HG03439 (cell line): ENCODE measurements at regions not wholly inside any gene's neighbourhood (a gene's known extent, or its start where the extent isn't known, plus 50 kb on each side); places are given as distances from the start of the nearest gene placed in this dataset.
A peak's percentile ranks its signal among the peaks of the same experiment; 100 is the strongest.
"Not testable (repeated sequence)": the region's sequence is repeated elsewhere in the genome, so short reads cannot be mapped to it uniquely, and the experiment has no call there.

Source experiments
- ATAC-seq: cut with Tn5 transposase; IDR thresholded peaks from one replicate; pipeline ENCODE4 v1.9.1; 2021; ENCODE audit warnings: mild to moderate bottlenecking, moderate library complexity; ENCODE audit not compliant: unreplicated experiment

DNA sequence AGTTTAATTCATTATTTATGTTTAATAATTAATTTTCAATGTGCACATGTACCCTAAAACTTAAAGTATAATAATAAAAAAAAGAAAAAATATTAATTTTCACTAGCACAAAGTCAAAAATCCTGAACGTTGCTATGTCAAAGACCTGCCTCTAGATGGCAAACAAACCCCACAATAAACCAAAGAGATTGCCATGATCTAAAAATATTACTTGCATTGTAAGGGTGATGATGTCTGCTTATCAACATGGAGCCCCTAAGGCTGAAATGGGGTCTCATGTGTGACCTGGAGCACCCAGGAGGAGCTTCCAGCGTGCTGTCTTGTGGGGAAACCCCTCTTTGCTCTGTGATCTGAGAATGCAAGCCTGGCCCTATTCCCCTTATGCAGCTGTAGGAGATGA, 1259.3 kb downstream of the RPIA start:
- ATAC-seq: not testable (repeated sequence)

GRCh38 chr2:89957236-89957635, 1265.8 kb downstream of the RPIA start:
- ATAC-seq: not testable (repeated sequence)

GRCh38 chr2:89959729-89960378, 1268.4 kb downstream of the RPIA start:
- ATAC-seq: not testable (repeated sequence)

DNA sequence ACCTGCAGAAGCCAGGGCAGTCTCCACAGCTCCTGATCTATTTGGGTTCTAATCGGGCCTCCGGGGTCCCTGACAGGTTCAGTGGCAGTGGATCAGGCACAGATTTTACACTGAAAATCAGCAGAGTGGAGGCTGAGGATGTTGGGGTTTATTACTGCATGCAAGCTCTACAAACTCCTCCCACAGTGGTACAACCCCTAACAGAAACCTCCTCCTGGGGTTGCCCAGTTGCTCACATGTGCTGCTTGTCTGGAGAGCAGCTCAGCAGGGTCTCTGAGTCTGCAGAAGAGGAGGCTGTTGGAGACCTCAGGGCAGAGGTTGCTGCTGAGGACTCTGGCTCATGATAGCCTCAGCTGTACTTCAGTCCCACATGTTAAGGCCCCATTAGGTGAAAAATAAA, 1269.1 kb downstream of the RPIA start:
- not testable (repeated sequence) for ATAC-seq

- ATAC-seq: peak; percentile 63
Measured at GRCh38 chr2:89968567-89968966, 1277.1 kb downstream of the RPIA start.

GRCh38 chr2:89969190-89969589, 1277.7 kb downstream of the RPIA start:
- not testable (repeated sequence) for ATAC-seq

- not testable (repeated sequence) for ATAC-seq
Measured at GRCh38 chr2:89973849-89974248, 1282.4 kb downstream of the RPIA start.

- not testable (repeated sequence) for ATAC-seq
Measured at GRCh38 chr2:89979826-89980537, 1288.5 kb downstream of the RPIA start.

DNA sequence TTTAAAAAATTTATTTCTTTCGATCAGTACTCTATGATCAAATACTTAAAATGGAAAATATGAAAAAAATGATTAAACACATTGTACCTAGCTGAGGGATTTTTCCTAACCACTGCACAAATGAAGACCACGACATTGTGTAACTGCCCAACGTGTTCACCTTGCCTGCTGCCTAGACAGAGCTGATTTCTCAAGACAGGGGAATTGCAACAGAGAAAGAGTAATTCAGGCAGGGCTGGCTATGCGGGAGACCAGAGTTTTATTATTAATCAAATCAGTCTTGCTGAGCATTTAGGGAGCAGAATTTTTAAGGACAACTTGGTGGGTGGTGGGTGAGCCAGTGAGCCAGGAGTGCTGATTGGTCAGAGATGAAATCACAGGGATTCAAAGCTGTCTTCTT, 1290.8 kb downstream of the RPIA start:
- not testable (repeated sequence) for ATAC-seq

- not testable (repeated sequence) for ATAC-seq
Measured at GRCh38 chr2:89985650-89986049, 1294.2 kb downstream of the RPIA start.

DNA sequence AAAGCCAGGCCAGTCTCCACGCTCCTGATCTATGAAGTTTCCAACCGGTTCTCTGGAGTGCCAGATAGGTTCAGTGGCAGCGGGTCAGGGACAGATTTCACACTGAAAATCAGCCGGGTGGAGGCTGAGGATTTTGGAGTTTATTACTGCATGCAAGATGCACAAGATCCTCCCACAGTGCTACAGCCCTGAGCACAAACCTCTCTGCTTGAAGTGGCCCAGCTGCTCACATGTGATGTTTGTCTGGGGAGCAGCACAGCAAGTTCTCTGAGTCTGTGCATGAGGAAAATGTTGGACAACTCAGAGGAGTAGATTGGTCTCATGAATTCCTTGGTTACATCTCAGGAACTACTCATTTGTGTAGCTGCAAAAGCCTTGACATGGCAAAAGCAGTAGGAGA, 1295.1 kb downstream of the RPIA start:
- not testable (repeated sequence) for ATAC-seq

GRCh38 chr2:89996779-89997178, 1305.3 kb downstream of the RPIA start:
- not testable (repeated sequence) for ATAC-seq

- not testable (repeated sequence) for ATAC-seq
Measured at GRCh38 chr2:90004553-90004952, 1313.1 kb downstream of the RPIA start.

- not testable (repeated sequence) for ATAC-seq
Measured at GRCh38 chr2:90010442-90011100, 1319.1 kb downstream of the RPIA start.

DNA sequence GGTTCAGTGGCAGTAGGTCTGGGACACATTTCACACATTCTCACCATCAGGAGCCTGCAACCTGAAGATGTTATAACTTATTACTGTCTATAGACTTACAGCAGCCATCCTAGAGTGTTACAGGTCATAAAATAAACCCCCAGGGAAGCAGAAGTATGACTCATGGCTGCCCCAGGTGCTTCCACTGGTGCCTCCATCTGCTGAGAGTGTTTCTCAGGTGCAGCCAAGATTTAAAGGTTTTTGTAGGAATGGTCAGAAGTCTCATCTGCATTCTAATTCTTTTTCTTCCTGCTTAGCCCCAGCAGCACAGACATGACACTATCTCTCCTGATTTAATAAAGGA, 1319.6 kb downstream of the RPIA start:
- not testable (repeated sequence) for ATAC-seq

DNA sequence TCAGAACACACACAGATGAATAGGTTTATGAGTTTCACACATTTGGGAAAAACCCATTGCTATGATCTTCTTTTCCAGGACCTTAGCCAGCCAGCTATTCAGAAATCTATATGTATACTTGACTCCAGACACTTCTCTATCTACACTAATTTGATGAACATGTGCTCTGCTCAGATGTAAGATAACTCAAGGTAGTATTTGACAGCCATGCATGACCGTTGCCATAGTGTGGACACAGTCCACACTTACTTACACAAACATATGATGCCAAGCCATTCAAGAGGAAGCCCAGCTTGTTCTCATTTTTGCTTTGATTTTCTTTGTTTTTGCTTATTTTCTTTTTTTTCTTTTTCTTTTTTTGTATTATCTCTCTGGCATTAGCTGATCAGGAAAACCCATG, 1328.4 kb downstream of the RPIA start:
- ATAC-seq: not testable (repeated sequence)

- not testable (repeated sequence) for ATAC-seq
Measured at GRCh38 chr2:90021234-90021633, 1329.8 kb downstream of the RPIA start.

DNA sequence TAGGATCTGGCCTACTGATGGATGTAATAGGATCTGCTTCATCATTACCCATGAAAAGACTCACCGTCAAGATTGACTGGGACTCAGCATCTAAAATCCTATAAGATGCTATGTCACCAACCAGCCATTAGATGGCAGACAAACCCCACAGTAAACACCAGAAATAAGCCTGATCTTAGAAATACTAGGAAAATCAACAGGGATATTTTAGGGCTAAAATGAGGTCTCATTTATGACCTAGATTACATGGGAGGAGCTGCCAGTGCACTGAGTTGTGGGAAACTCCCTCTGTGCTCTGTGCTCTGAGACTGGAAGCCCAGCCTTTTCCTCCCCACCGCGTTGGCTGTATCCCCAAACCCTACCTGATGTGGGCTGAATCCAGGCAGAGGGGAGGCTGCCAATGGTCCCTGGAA, 1335.8 kb downstream of the RPIA start:
- not testable (repeated sequence) for ATAC-seq

DNA sequence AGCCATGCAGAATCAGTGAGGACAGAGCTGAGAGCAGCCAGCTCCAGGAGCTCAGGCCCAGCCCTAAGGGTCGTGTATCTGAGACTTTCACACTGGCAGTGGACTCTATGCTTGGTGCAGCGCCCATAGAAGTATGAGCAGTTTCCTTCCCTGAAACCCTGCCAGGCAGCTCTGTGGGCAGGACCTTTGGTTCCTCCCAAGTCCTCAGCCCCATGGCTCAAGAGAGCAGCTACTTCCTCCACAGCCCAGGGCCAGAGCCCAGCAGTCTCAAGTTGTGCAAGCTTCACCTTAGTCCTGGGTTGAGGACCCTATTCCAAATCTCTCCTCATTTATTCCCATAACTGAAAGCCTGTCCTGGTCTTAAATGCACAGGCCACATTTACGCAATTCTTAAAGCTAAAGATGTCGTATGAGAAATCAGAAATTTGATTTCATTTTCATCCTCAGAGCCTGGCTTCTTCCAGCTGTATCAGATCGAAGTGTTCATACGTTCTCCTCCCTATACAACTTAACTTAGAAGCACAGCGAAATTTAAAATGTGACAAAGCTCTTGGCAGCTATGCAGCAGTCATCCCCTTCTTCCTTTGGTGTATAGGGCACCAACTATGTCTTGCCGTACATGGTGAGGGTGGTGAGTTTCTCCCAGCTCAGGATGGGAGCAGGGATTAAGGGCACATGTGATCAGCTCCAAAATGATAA, 1337.1 kb downstream of the RPIA start:
- not testable (repeated sequence) for ATAC-seq

DNA sequence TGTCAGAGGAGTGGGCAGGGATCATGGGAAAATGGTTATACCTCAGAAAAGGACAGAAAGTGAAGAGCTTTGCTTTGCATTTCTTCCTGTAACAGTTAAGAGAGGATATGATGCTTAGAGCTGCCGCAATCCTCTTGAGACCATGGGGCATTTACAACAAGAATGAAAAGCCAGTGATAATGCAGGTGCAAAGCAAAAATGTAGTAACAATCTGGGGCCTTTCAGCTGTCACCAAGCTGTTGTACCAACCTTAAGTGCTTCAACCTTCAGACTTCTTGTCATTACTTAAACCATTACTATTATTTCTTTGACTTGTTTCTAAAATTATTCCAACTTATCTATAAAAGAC, 1337.6 kb downstream of the RPIA start:
- not testable (repeated sequence) for ATAC-seq

GRCh38 chr2:90032269-90032668, 1340.8 kb downstream of the RPIA start:
- not testable (repeated sequence) for ATAC-seq
